ENCODE measurements at regions not wholly inside any gene's neighbourhood (a gene's known extent, or its start where the extent isn't known, plus 50 kb on each side); places are given as distances from the start of the nearest gene placed in this dataset.

DNA sequence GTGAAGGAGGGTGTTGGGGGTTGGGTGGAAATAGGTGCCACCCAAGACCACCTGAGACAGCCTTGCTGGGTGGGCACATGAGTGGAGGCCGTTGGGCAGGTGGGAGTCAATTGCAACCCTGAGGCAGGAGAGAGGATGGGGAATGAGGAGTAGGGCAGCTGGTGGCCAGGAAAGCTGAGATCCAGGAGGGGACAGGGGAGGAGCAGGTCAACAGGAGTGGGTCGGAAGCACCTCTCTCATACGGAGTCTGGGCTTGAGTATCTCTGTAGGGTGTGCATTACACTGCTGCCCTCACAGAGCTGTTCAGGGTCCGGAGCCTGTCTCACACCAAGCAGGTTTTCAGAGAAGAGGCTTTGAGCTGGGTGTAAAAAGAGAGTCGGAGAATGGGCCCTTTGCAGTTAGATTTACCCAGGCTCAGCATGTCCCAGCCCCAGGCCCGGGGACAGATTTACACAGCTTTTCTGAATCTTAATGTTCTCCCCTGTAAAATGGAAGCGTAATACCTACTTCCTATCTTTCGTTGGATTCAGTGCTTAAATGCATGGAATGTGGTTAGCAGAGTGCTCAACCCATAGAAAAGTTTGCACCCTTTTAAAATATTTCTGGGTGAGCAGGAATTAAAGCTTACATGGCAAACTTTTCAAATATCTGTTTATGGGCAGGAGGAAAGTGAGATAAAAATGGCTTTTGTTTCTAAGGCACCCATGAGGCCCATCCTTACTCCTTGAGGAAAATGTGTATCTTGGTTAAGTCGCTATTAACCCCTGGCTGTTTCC lies 144.0 kb upstream of the MYCN start:
- TF ChIP-seq, protein P1, sequence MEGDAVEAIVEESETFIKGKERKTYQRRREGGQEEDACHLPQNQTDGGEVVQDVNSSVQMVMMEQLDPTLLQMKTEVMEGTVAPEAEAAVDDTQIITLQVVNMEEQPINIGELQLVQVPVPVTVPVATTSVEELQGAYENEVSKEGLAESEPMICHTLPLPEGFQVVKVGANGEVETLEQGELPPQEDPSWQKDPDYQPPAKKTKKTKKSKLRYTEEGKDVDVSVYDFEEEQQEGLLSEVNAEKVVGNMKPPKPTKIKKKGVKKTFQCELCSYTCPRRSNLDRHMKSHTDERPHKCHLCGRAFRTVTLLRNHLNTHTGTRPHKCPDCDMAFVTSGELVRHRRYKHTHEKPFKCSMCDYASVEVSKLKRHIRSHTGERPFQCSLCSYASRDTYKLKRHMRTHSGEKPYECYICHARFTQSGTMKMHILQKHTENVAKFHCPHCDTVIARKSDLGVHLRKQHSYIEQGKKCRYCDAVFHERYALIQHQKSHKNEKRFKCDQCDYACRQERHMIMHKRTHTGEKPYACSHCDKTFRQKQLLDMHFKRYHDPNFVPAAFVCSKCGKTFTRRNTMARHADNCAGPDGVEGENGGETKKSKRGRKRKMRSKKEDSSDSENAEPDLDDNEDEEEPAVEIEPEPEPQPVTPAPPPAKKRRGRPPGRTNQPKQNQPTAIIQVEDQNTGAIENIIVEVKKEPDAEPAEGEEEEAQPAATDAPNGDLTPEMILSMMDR (conservative IDR thresholded peaks at IDR 0.05; ENCODE audit: low read depth in 2 of 2) = no peak
- TF ChIP-seq POLR2AphosphoS5 (IDR thresholded peaks at IDR 0.05; ENCODE audit: low read depth) = no peak
- no peak for TF ChIP-seq EZH2 (IDR thresholded peaks at IDR 0.05; ENCODE audit: low read depth, unreplicated experiment)
- TF ChIP-seq CREB1 (CRISPR knock-in tag; IDR thresholded peaks at IDR 0.05; ENCODE audit: low read depth) = no peak
- TF ChIP-seq, protein P2, sequence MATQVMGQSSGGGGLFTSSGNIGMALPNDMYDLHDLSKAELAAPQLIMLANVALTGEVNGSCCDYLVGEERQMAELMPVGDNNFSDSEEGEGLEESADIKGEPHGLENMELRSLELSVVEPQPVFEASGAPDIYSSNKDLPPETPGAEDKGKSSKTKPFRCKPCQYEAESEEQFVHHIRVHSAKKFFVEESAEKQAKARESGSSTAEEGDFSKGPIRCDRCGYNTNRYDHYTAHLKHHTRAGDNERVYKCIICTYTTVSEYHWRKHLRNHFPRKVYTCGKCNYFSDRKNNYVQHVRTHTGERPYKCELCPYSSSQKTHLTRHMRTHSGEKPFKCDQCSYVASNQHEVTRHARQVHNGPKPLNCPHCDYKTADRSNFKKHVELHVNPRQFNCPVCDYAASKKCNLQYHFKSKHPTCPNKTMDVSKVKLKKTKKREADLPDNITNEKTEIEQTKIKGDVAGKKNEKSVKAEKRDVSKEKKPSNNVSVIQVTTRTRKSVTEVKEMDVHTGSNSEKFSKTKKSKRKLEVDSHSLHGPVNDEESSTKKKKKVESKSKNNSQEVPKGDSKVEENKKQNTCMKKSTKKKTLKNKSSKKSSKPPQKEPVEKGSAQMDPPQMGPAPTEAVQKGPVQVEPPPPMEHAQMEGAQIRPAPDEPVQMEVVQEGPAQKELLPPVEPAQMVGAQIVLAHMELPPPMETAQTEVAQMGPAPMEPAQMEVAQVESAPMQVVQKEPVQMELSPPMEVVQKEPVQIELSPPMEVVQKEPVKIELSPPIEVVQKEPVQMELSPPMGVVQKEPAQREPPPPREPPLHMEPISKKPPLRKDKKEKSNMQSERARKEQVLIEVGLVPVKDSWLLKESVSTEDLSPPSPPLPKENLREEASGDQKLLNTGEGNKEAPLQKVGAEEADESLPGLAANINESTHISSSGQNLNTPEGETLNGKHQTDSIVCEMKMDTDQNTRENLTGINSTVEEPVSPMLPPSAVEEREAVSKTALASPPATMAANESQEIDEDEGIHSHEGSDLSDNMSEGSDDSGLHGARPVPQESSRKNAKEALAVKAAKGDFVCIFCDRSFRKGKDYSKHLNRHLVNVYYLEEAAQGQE (IDR thresholded peaks at IDR 0.05; ENCODE audit: unreplicated experiment) = no peak
- TF ChIP-seq JUNB (IDR thresholded peaks at IDR 0.05; ENCODE audit: unreplicated experiment) = no peak
- TF ChIP-seq, protein P3, sequence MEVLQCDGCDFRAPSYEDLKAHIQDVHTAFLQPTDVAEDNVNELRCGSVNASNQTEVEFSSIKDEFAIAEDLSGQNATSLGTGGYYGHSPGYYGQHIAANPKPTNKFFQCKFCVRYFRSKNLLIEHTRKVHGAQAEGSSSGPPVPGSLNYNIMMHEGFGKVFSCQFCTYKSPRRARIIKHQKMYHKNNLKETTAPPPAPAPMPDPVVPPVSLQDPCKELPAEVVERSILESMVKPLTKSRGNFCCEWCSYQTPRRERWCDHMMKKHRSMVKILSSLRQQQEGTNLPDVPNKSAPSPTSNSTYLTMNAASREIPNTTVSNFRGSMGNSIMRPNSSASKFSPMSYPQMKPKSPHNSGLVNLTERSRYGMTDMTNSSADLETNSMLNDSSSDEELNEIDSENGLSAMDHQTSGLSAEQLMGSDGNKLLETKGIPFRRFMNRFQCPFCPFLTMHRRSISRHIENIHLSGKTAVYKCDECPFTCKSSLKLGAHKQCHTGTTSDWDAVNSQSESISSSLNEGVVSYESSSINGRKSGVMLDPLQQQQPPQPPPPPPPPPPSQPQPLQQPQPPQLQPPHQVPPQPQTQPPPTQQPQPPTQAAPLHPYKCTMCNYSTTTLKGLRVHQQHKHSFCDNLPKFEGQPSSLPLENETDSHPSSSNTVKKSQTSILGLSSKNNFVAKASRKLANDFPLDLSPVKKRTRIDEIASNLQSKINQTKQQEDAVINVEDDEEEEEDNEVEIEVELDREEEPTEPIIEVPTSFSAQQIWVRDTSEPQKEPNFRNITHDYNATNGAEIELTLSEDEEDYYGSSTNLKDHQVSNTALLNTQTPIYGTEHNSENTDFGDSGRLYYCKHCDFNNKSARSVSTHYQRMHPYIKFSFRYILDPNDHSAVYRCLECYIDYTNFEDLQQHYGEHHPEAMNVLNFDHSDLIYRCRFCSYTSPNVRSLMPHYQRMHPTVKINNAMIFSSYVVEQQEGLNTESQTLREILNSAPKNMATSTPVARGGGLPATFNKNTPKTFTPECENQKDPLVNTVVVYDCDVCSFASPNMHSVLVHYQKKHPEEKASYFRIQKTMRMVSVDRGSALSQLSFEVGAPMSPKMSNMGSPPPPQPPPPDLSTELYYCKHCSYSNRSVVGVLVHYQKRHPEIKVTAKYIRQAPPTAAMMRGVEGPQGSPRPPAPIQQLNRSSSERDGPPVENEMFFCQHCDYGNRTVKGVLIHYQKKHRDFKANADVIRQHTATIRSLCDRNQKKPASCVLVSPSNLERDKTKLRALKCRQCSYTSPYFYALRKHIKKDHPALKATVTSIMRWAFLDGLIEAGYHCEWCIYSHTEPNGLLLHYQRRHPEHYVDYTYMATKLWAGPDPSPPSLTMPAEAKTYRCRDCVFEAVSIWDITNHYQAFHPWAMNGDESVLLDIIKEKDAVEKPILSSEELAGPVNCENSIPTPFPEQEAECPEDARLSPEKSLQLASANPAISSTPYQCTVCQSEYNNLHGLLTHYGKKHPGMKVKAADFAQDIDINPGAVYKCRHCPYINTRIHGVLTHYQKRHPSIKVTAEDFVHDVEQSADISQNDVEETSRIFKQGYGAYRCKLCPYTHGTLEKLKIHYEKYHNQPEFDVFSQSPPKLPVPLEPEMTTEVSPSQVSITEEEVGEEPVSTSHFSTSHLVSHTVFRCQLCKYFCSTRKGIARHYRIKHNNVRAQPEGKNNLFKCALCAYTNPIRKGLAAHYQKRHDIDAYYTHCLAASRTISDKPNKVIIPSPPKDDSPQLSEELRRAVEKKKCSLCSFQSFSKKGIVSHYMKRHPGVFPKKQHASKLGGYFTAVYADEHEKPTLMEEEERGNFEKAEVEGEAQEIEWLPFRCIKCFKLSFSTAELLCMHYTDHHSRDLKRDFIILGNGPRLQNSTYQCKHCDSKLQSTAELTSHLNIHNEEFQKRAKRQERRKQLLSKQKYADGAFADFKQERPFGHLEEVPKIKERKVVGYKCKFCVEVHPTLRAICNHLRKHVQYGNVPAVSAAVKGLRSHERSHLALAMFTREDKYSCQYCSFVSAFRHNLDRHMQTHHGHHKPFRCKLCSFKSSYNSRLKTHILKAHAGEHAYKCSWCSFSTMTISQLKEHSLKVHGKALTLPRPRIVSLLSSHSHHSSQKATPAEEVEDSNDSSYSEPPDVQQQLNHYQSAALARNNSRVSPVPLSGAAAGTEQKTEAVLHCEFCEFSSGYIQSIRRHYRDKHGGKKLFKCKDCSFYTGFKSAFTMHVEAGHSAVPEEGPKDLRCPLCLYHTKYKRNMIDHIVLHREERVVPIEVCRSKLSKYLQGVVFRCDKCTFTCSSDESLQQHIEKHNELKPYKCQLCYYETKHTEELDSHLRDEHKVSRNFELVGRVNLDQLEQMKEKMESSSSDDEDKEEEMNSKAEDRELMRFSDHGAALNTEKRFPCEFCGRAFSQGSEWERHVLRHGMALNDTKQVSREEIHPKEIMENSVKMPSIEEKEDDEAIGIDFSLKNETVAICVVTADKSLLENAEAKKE (CRISPR knock-in tag; IDR thresholded peaks at IDR 0.05) = no peak

All from GM23338 (cell line).